NCI-H2029 treated with DMSO at 0.1 percent for 48 hours (cell line): ENCODE measurements at regions not wholly inside any gene's neighbourhood (a gene's known extent, or its start where the extent isn't known, plus 50 kb on each side); places are given as distances from the start of the nearest gene placed in this dataset.
A peak's percentile ranks its signal among the peaks of the same experiment; 100 is the strongest.
"Not testable (repeated sequence)": the region's sequence is repeated elsewhere in the genome, so short reads cannot be mapped to it uniquely, and the experiment has no call there.

ENCODE experiments used
- DNase-seq: peaks from one replicate; lab custom pipeline; 2025; lab: John Stamatoyannopoulos, UW

- DNase-seq: no peak
Observed at GRCh38 chr2:173734797-173735196, 230.4 kb downstream of the SP3 start.

GRCh38 chr2:173737954-173738575 is 227.1 kb downstream of the SP3 start:
- not testable (repeated sequence) for DNase-seq

GRCh38 chr2:173739006-173739405 is 226.2 kb downstream of the SP3 start:
- DNase-seq: no peak

GRCh38 chr2:173740639-173741038 is 224.5 kb downstream of the SP3 start:
- DNase-seq: no peak

- DNase-seq: peak; percentile 73
Observed at GRCh38 chr2:173741759-173742158, 223.4 kb downstream of the SP3 start.

- no peak for DNase-seq
Observed at GRCh38 chr2:173747035-173747434, 218.1 kb downstream of the SP3 start.

- DNase-seq: no peak
Observed at GRCh38 chr2:173749315-173749714, 215.9 kb downstream of the SP3 start.

- DNase-seq: no peak
Observed at GRCh38 chr2:173750353-173750801, 214.8 kb downstream of the SP3 start.

GRCh38 chr2:173750831-173751230 is 214.3 kb downstream of the SP3 start:
- DNase-seq: no peak

GRCh38 chr2:173751245-173751975 is 213.8 kb downstream of the SP3 start:
- no peak for DNase-seq

- DNase-seq: no peak
Observed at GRCh38 chr2:173752152-173752551, 213.0 kb downstream of the SP3 start.

GRCh38 chr2:173753441-173753840 is 211.7 kb downstream of the SP3 start:
- no peak for DNase-seq

- DNase-seq: no peak
Observed at GRCh38 chr2:173754165-173754564, 211.0 kb downstream of the SP3 start.

GRCh38 chr2:173754837-173755236 is 210.3 kb downstream of the SP3 start:
- no peak for DNase-seq

GRCh38 chr2:173755798-173756197 is 209.4 kb downstream of the SP3 start:
- DNase-seq: no peak

GRCh38 chr2:173759959-173760358 is 205.2 kb downstream of the SP3 start:
- DNase-seq: no peak

GRCh38 chr2:173760553-173760952 is 204.6 kb downstream of the SP3 start:
- no peak for DNase-seq

GRCh38 chr2:173761603-173762119 is 203.5 kb downstream of the SP3 start:
- no peak for DNase-seq

GRCh38 chr2:173762221-173762620 is 203.0 kb downstream of the SP3 start:
- no peak for DNase-seq

GRCh38 chr2:173762864-173763263 is 202.3 kb downstream of the SP3 start:
- no peak for DNase-seq

GRCh38 chr2:173763641-173764040 is 201.5 kb downstream of the SP3 start:
- no peak for DNase-seq

- DNase-seq: no peak
Observed at GRCh38 chr2:173764094-173764493, 201.1 kb downstream of the SP3 start.

- no peak for DNase-seq
Observed at GRCh38 chr2:173766537-173767289, 198.5 kb downstream of the SP3 start.
